Right lobe of liver (tissue), 4 donors: ENCODE measurements at regions not wholly inside any gene's neighbourhood (a gene's known extent, or its start where the extent isn't known, plus 50 kb on each side); places are given as distances from the start of the nearest gene placed in this dataset.
A peak's percentile ranks its signal among the peaks of the same experiment; 100 is the strongest.
"Not testable (repeated sequence)": the region's sequence is repeated elsewhere in the genome, so short reads cannot be mapped to it uniquely, and the experiment has no call there.

Experiments
- CTCF ChIP-seq, 4 donors: fragments of 200-600 bp in 3 of 4; fragments of 450-650 bp in 1 of 4; IDR thresholded peaks; one replicate each; pipeline versions ENCODE4 v1.5.1 to v1.8.0; 2016 to 2022; ENCODE audit warnings: antibody characterized with exemption in 4 of 4, mild to moderate bottlenecking in 2 of 4
- POLR2A ChIP-seq: fragments of 450-650 bp; IDR thresholded peaks from one replicate; pipeline ENCODE4 v1.6.1; 2017; ENCODE audit warnings: antibody characterized with exemption, mild to moderate bottlenecking
- donor health status: DM: no; HTN: no; CAD: no.
- donor health status: DM: no; HTN: no; CAD: no.
- donor health status: DM: no; HTN: yes; CAD: no.

DNA sequence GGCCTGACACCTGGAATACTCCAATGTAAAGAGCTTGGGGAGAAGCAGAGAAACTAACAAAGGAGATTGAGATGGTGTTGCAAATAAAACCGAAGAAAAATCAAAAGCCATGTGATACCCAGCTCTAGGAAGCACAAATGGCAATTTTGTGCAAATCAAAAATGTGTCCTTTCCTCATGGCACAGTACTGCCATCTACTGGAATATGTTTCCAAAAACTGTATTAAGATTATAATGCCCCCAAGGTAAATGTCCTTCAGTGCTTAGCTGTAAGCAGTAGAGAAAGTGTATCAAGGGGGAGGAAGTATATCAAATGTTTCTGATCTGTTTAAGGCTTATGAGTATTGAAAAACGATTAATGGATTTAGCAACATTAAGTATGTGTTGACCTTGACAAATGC, 620.3 kb downstream of the ZWINT start:
- not testable (repeated sequence) for TF ChIP-seq POLR2A
- peak; percentile 28 to 57 (median 52) for TF ChIP-seq CTCF (IDR thresholded peaks at IDR 0.05)
